A549 (cell line): ENCODE measurements at regions not wholly inside any gene's neighbourhood (a gene's known extent, or its start where the extent isn't known, plus 50 kb on each side); places are given as distances from the start of the nearest gene placed in this dataset.

ENCODE experiments used
- ATAC-seq, 2 experiments: fragments of 200-7000 bp in 1 of 2; fragments of >200 bp in 1 of 2; cut with Nextera tagmentation in 1 of 2; cut with Tn5 transposase in 1 of 2; 3 replicates each; pipeline versions ENCODE4 v1.8.0 to v1.9.1; 2018 to 2020; ENCODE audit warnings: mild to moderate bottlenecking in 1 of 2, moderate library complexity in 1 of 2
- CTCF ChIA-PET: fragments of 300-600 bp; sonication (Branson Sonifier 250); formaldehyde crosslinking; extraction: SDS; loops from one replicate; lab custom pipeline; 2021; ENCODE audit warnings: antibody characterized with exemption, inconsistent platforms; lab: Yijun Ruan, JAX
- POLR2A ChIA-PET: fragments of 350-600 bp; formaldehyde crosslinking; extraction: SDS; loops from one replicate; lab custom pipeline; 2021; ENCODE audit warnings: antibody characterized with exemption, inconsistent platforms; lab: Yijun Ruan, JAX
- DNase-seq, 2 experiments: peaks; one replicate each; pipeline versions ENCODE4 v3.0.0 to v3.0.0-alpha.2; 2011 to 2016; ENCODE audit warnings: low read depth in 1 of 2, low spot score in 1 of 2
- FAIRE-seq: peaks from 2 replicates; lab custom pipeline; 2011; peaks lifted over from hg19 to GRCh38; lab: Jason Lieb, UNC
- H3K27ac ChIP-seq, 2 experiments: fragments of >200 bp; sonication (Bioruptor Twin); formaldehyde crosslinking; 3 replicates each; pipeline ENCODE4 v1.5.1; 2016 to 2017
- H3K4me1 ChIP-seq: fragments of >200 bp; sonication (Bioruptor Twin); formaldehyde crosslinking; 3 replicates; pipeline ENCODE4 v1.6.1; 2016
- H3K4me2 ChIP-seq: fragments of >200 bp; sonication (Bioruptor Twin); formaldehyde crosslinking; 3 replicates; pipeline ENCODE4 v1.6.1; 2016
- H3K4me3 ChIP-seq: fragments of >200 bp; sonication (Bioruptor Twin); formaldehyde crosslinking; 3 replicates; pipeline ENCODE4 v1.5.1; 2016
- H3K9me3 ChIP-seq: fragments of >200 bp; sonication (Bioruptor Twin); formaldehyde crosslinking; 3 replicates; pipeline ENCODE4 v1.6.1; 2016
- CBX2 ChIP-seq: fragments of 200-600 bp; sonication (generic); IDR thresholded peaks from 2 replicates; pipeline ENCODE4 v1.6.1; 2016; ENCODE audit warnings: low read depth, mild to moderate bottlenecking, borderline replicate concordance
- CEBPB ChIP-seq, 2 experiments: fragments of >200 bp in 1 of 2; sonication (Bioruptor Twin) in 1 of 2; formaldehyde crosslinking in 1 of 2; IDR thresholded peaks; 2 replicates each; pipeline ENCODE4 v1.6.1; 2012 to 2016
- CHD2 ChIP-seq: fragments of 150-350 bp; IDR thresholded peaks from 2 replicates; pipeline ENCODE4 v1.6.1; 2014; ENCODE audit warnings: low read length; ENCODE audit not compliant: partially characterized antibody
- EHF ChIP-seq: fragments of 250-450 bp; sonication (Bioruptor Pico); IDR thresholded peaks from 2 replicates; pipeline ENCODE4 v1.5.0; 2020; ENCODE audit warnings: mild to moderate bottlenecking
- FOSL2 ChIP-seq, 2 experiments: fragments of 450-650 bp in 1 of 2; fragments of >200 bp in 1 of 2; sonication (Bioruptor Twin) in 1 of 2; formaldehyde crosslinking; IDR thresholded peaks; 2 replicates each; pipeline versions ENCODE4 v1.5.0 to v1.6.1; 2016 to 2020; ENCODE audit warnings: mild to moderate bottlenecking in 1 of 2, moderate library complexity in 1 of 2
- FOXS1 ChIP-seq: fragments of 250-450 bp; sonication (Bioruptor Pico); IDR thresholded peaks from 2 replicates; pipeline ENCODE4 v1.5.0; 2020; ENCODE audit warnings: mild to moderate bottlenecking, moderate library complexity
- HDAC2 ChIP-seq: fragments of 200-600 bp; sonication (generic); IDR thresholded peaks from 2 replicates; pipeline ENCODE4 v1.6.1; 2016
- HES2 ChIP-seq: fragments of >200 bp; sonication (Bioruptor Twin); formaldehyde crosslinking; IDR thresholded peaks from 2 replicates; pipeline ENCODE4 v1.6.1; 2016
- HEYL ChIP-seq: fragments of 250-450 bp; sonication (Bioruptor Pico); IDR thresholded peaks from 2 replicates; pipeline ENCODE4 v1.8.0; 2021; ENCODE audit warnings: mild to moderate bottlenecking, moderate library complexity
- HOXA7 ChIP-seq: fragments of 250-450 bp; sonication (Bioruptor Pico); IDR thresholded peaks from 2 replicates; pipeline ENCODE4 v1.5.0; 2020; ENCODE audit warnings: mild to moderate bottlenecking, moderate library complexity
- HOXB13 ChIP-seq: fragments of 250-450 bp; sonication (Bioruptor Pico); IDR thresholded peaks from 2 replicates; pipeline ENCODE4 v1.5.0; 2020; ENCODE audit warnings: low read depth, mild to moderate bottlenecking, moderate library complexity
- NR3C1 ChIP-seq: fragments of >200 bp; sonication (Bioruptor Twin); formaldehyde crosslinking; IDR thresholded peaks from 3 replicates; pipeline ENCODE4 v1.6.1; 2017
- PHF8 ChIP-seq: fragments of 200-600 bp; sonication (generic); IDR thresholded peaks from 2 replicates; pipeline ENCODE4 v1.6.1; 2016; ENCODE audit warnings: low read depth, mild to moderate bottlenecking, antibody characterized with exemption, moderate library complexity, borderline replicate concordance
- POLR2AphosphoS2 ChIP-seq: conservative IDR thresholded peaks from 2 replicates; pipeline ENCODE4 v1.6.1; 2012; ENCODE audit warnings: low read length, improper control_type of control experiment, inconsistent platforms
- RCOR1 ChIP-seq: fragments of 150-350 bp; IDR thresholded peaks from 2 replicates; pipeline ENCODE4 v1.6.1; 2014; ENCODE audit warnings: antibody characterized with exemption, low read length, low read depth
- REST ChIP-seq: fragments of 200-600 bp; sonication (generic); IDR thresholded peaks from 2 replicates; pipeline ENCODE4 v1.6.1; 2016; ENCODE audit warnings: antibody characterized with exemption, mild to moderate bottlenecking, moderate library complexity
- RFX5 ChIP-seq: fragments of 450-650 bp; IDR thresholded peaks from 2 replicates; pipeline ENCODE4 v1.7.1; 2014; ENCODE audit warnings: antibody characterized with exemption, mild to moderate bottlenecking, moderate library complexity
- SMC3 ChIP-seq: fragments of >200 bp; sonication (Bioruptor Twin); formaldehyde crosslinking; IDR thresholded peaks from 3 replicates; pipeline ENCODE4 v1.6.1; 2018; ENCODE audit warnings: inconsistent platforms
- SREBF2 ChIP-seq: fragments of 450-650 bp; IDR thresholded peaks from 2 replicates; pipeline ENCODE4 v1.6.1; 2014; ENCODE audit warnings: mild to moderate bottlenecking, moderate library complexity
- ZFP36 ChIP-seq: fragments of 450-650 bp; IDR thresholded peaks from 2 replicates; pipeline ENCODE4 v1.6.1; 2014; ENCODE audit warnings: borderline replicate concordance; ENCODE audit not compliant: partially characterized antibody
- ZSCAN20 ChIP-seq: fragments of 250-450 bp; sonication (Bioruptor Pico); IDR thresholded peaks from 2 replicates; pipeline ENCODE4 v1.8.0; 2022; ENCODE audit warnings: mild to moderate bottlenecking, moderate library complexity
- WGBS: methylation state at CpG from one replicate; pipeline ENCODE4 v1.1.6; 2017; ENCODE audit errors: missing lambda C conversion rate; 5-methylcytosine and 5-hydroxymethylcytosine counted together
- TF ChIP-seq, protein P1 (sequence below): IDR thresholded peaks from 2 replicates; pipeline ENCODE4 v1.6.1; 2012; ENCODE audit warnings: low read depth, borderline replicate concordance
- TF ChIP-seq, protein P2 (sequence below): fragments of 250-450 bp; sonication (Bioruptor Pico); IDR thresholded peaks from 2 replicates; pipeline ENCODE4 v1.5.0; 2021; ENCODE audit warnings: mild to moderate bottlenecking, moderate library complexity, borderline replicate concordance

DNA sequence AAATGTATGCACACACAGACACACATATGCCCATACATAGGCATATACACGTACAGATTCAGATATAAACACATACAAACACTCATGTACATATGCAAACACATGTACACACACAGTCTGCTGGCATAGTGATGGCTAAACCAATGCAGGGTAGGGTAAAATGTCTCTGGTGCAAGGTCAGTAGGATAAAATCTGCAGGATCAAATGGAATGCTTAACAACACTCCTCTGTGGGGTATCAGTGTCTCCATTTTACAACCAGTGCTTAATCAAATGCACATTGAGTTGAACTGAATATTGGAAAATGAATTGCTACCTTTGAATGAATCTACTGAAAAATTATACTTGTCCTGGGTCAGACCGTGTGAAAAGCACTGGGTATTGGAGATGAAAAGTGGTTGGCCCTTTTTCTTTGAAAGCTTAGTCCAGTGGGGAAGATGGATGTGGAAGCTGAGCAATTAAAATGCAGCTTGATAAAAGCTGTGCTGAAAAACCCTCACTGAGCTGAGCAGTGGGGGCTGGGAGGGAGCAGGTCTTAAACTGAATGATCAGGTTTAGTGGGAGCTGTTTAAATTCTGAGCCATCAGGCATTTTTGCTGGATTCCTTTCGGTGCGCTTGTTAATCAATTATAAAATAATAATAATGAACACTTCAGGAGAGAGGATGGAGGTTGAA, 314.7 kb downstream of the HAPSTR1 start:
- CTCF ChIA-PET: no interaction called here
- H3K4me1 ChIP-seq: no peaks in the 10 kb centered on the region
- FAIRE-seq: no peak
- no peak for TF ChIP-seq HOXA7 (CRISPR knock-in tag)
- TF ChIP-seq HOXB13 (CRISPR knock-in tag): no peak
- TF ChIP-seq ZFP36: no peak
- no peak for TF ChIP-seq CHD2
- TF ChIP-seq RCOR1: no peak
- no peak for TF ChIP-seq HDAC2
- TF ChIP-seq, protein P1, sequence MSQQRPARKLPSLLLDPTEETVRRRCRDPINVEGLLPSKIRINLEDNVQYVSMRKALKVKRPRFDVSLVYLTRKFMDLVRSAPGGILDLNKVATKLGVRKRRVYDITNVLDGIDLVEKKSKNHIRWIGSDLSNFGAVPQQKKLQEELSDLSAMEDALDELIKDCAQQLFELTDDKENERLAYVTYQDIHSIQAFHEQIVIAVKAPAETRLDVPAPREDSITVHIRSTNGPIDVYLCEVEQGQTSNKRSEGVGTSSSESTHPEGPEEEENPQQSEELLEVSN: no peak
- no peak for TF ChIP-seq NR3C1
- TF ChIP-seq HEYL (CRISPR knock-in tag): no peak
- TF ChIP-seq CBX2: no peak
- no peak for TF ChIP-seq ZSCAN20 (CRISPR knock-in tag)
- TF ChIP-seq FOXS1 (CRISPR knock-in tag): no peak
- TF ChIP-seq RFX5: no peak
- TF ChIP-seq, protein P2, sequence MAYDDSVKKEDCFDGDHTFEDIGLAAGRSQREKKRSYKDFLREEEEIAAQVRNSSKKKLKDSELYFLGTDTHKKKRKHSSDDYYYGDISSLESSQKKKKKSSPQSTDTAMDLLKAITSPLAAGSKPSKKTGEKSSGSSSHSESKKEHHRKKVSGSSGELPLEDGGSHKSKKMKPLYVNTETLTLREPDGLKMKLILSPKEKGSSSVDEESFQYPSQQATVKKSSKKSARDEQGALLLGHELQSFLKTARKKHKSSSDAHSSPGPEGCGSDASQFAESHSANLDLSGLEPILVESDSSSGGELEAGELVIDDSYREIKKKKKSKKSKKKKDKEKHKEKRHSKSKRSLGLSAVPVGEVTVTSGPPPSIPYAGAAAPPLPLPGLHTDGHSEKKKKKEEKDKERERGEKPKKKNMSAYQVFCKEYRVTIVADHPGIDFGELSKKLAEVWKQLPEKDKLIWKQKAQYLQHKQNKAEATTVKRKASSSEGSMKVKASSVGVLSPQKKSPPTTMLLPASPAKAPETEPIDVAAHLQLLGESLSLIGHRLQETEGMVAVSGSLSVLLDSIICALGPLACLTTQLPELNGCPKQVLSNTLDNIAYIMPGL (CRISPR knock-in tag): no peak
- TF ChIP-seq PHF8: no peak
- no peak for TF ChIP-seq SMC3
- TF ChIP-seq CEBPB (IDR thresholded peaks at IDR 0.05): no peak
- TF ChIP-seq FOSL2 (IDR thresholded peaks at IDR 0.05): no peak
- no peak for TF ChIP-seq FOSL2 (CRISPR knock-in tag; IDR thresholded peaks at IDR 0.05)
- TF ChIP-seq, all 56 proteins: peak for 0
- H3K9me3 ChIP-seq: no peaks in the 10 kb centered on the region
- ATAC-seq (no peak), DNase-seq (no peak)
- 42% methylated on average over 4 of the region's 4 CpGs for WGBS
- no peak overlapping the region for H3K4me3 ChIP-seq
- no peak overlapping the region for H3K4me2 ChIP-seq
- POLR2A ChIA-PET: no interaction called here
- no peak overlapping the region for H3K27ac ChIP-seq

DNA sequence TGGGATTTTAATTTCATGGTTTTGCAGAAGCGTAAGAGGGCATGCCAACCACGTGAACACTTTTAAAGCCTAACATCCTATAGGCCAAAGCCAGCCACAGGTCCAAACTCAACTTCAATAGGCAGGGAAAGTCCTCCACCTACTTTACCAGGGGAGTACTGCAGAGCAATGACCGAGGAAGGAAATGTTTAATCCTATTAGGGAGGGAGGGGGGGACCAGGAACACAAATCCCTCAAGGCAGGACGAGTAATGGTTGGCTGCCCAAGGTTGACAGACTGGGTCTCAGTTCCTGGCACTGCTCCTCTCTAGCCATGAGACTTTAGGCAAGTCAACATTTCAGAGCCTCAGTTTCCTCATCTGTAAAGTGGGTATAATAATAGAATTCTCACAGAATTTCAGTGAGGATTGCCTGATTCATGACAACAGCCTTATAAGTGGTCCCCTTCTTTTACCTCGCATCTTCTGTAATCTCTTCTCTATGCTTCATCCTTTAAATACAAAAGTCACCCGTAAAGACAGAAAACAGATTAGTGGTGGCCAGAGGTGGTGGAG, 315.8 kb downstream of the HAPSTR1 start:
- no peak for FAIRE-seq
- H3K4me3 ChIP-seq: no peak overlapping the region
- TF ChIP-seq POLR2AphosphoS2: no peak
- no peak for TF ChIP-seq HES2
- no peak for TF ChIP-seq FOSL2 (IDR thresholded peaks at IDR 0.05)
- TF ChIP-seq FOSL2 (CRISPR knock-in tag; IDR thresholded peaks at IDR 0.05): no peak
- TF ChIP-seq CBX2: no peak
- TF ChIP-seq HEYL (CRISPR knock-in tag): no peak
- TF ChIP-seq FOXS1 (CRISPR knock-in tag): no peak
- no peak for TF ChIP-seq SMC3
- no peak for TF ChIP-seq ZSCAN20 (CRISPR knock-in tag)
- no peak for TF ChIP-seq EHF
- no peak for TF ChIP-seq REST
- no peak for TF ChIP-seq HOXB13 (CRISPR knock-in tag)
- no peak for TF ChIP-seq HOXA7 (CRISPR knock-in tag)
- no peak for TF ChIP-seq HDAC2
- no peak for TF ChIP-seq SREBF2
- TF ChIP-seq, protein P2 (CRISPR knock-in tag): no peak
- 21% methylated on average over 5 of the region's 6 CpGs for WGBS
- POLR2A ChIA-PET: no interaction called here
- no peaks in the 10 kb centered on the region for H3K4me1 ChIP-seq
- CTCF ChIA-PET: no interaction called here
- no peaks in the 10 kb centered on the region for H3K9me3 ChIP-seq
- no peak for ATAC-seq
- DNase-seq: no peak
- no peak overlapping the region for H3K4me2 ChIP-seq
- no peak overlapping the region for H3K27ac ChIP-seq
